KG1 (cell line): ENCODE measurements at regions not wholly inside any gene's neighbourhood (a gene's known extent, or its start where the extent isn't known, plus 50 kb on each side); places are given as distances from the start of the nearest gene placed in this dataset.
"Not testable (repeated sequence)": the region's sequence is repeated elsewhere in the genome, so short reads cannot be mapped to it uniquely, and the experiment has no call there.

Source experiments
- DNase-seq: peaks from one replicate; lab custom pipeline; 2025; lab: John Stamatoyannopoulos, UW

- peak; percentile 84 for DNase-seq
Measured at GRCh38 chr10:23870651-23871610, 338.0 kb upstream of the KIAA1217 start.

- DNase-seq, result no peak
Measured at GRCh38 chr10:23872290-23872689, 336.6 kb upstream of the KIAA1217 start.

DNA sequence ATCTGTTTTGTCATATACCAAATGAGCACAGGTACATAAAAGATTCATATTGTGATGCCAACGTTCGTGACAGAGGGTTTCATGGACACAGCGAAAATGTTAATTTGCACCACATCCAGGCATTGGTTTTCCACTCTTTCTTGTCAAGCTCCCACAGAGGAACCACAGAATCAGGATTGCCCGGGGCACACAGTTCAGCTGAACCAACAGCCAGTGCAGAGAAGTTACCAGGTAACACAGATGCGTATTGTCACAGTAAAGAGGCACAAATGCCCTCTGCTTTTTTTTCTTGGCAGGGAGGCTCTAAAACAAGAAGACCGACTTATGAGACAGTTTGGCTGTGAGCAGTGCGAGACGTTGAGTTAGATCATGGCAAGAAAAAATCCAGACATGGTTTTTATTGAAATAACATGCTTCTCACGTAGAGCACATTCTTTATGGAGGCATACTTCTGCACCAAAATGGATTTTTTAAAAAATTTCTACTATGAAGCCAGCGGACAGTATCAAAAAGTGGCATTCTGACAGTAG is 331.1 kb upstream of the KIAA1217 start:
- DNase-seq, result no peak

DNA sequence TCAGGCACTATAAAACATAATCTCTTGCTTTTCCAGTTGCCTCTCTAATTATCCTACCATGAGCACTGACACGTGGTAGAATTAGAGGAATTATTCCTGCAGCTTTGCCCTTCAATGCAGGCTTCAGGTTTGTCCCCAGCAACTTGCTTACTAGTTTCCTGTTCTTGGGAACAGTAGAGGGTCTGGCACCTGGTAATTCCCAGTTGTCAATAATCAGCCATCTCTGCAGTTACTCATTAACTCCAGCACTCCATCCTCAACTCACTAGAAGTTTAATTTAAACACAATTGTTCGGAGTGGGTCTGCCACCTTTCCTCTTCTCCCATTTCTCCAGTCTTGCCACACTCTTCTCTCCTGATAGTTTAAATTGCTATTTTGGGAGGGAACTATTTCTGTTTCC is 324.3 kb upstream of the KIAA1217 start:
- no peak for DNase-seq

DNA sequence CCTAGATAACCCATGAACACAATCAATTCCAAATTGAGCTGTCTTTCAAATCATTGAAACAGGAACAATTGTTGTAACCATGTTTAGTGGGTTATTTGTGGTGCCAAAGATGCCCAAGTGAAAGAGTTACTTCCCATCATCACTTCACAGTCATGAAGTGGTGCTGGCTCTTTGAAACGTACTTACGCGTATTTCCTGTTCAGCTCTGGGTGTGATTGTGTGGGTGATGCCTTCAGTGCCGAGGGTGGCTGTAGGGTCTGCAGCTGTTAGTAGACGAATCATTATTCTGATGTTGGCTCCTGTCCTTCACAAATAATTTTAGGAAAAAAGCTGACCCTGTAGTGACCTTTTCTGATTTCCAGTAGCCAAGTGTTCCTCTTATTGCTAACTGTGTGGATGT is 323.1 kb upstream of the KIAA1217 start:
- DNase-seq, result no peak

GRCh38 chr10:23886355-23886754 is 322.6 kb upstream of the KIAA1217 start:
- DNase-seq, result no peak

GRCh38 chr10:23891301-23891700 is 317.6 kb upstream of the KIAA1217 start:
- DNase-seq, result no peak

DNA sequence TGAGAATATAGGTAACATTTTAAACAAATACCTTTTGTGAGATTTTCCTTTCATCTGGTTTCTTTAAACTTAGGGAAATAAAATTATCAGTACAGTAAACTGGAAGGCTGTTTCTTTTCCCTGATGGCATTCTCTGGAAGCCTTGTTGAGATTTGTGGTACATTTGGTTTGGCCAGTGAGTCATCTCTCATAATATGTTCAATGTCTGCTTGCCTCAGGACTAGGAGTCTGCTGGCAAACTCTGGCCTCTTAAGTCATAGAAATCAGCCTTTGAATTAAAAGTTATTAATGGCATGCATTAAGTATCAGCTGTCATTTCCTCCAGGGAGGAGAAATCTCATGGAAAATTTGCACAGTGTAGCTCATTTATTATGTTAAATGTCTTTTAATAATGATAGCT is 316.6 kb upstream of the KIAA1217 start:
- DNase-seq, result no peak

DNA sequence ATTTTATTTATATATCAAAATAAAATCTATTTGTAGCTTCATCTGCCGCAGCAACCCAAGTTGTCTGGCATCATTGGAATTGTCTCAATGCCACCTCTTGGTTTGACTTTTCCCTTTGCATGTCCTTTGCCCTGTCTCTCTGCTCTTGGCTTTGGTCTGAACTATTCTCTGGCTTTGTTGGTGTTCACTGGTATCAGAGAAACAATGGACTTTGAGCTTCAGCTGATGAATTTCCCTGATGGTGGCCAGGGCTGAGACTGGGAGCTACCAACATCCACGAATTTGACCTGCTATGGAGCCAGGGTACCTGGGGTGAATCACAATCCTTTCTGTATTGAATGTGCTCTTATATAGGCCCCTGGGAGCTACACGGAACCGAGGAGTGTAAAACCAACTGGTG is 311.7 kb upstream of the KIAA1217 start:
- no peak for DNase-seq

- no peak for DNase-seq
Measured at GRCh38 chr10:23897861-23898260, 311.1 kb upstream of the KIAA1217 start.

GRCh38 chr10:23899166-23899565 is 309.8 kb upstream of the KIAA1217 start:
- DNase-seq, result no peak

GRCh38 chr10:23910291-23910690 is 298.6 kb upstream of the KIAA1217 start:
- DNase-seq, result no peak

DNA sequence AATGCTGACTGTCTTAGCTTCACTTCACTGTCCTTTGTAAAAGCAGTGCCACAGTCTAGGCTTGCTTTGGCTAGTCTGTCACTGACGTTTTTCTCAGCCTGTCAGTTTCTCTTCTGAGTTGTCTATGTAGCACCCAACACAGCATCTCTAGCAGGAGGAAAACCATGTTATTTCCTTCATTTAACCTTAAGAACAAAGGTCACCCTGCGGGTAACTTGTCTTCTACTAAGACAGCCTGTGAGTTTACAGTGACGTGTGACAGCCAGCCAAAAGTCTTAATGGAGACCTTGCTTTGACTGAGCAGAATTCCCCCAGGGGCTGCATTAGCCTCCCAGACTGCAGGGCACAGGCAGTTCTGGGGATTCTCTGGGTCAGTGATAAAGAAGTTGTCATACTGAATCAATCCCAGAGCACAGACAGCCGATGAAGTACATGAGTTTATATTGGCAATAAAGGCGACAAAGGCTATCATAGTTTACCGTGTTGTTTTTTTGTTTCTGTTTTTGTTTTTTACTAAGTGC is 296.0 kb upstream of the KIAA1217 start:
- DNase-seq, result no peak

GRCh38 chr10:23914641-23915040 is 294.3 kb upstream of the KIAA1217 start:
- DNase-seq, result no peak

- peak; percentile 9 for DNase-seq
Measured at GRCh38 chr10:23917251-23917840, 291.6 kb upstream of the KIAA1217 start.

- no peak for DNase-seq
Measured at GRCh38 chr10:23918090-23918723, 290.7 kb upstream of the KIAA1217 start.

GRCh38 chr10:23918839-23919238 is 290.1 kb upstream of the KIAA1217 start:
- DNase-seq, result no peak

DNA sequence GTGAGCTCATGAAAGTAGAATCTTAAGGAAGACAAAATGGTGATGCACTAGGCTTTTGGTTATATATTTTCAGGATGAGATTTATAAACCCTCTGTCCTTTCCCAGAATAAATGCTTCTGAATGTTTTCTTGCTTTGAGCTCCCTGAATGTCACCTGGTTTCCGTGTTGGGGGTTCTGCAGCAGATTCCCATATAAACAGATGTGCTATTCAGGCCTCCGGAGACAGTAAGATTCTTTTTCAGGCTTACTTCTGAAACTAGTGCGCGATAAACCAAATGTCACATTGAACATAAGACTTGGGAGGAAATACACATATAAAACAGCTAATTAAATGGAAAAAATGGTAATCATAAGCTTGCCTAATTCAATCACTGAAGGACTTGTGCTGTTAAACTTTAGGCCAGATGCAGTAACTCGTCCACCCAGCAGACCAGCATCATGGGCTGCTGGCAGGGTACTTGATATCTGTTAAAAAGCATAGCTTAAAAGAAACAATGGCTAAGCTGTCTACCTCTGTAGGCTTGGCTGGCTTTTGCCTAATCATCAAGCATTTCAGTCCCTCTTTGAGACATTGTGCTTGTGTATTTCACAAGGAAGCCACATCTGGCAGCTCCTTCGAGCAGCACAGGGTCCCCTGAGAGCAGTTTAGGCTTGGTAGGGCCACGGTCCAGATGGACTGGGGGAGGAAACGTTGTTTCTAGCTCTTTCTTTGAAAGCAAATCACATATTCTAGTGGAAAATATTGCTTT is 281.2 kb upstream of the KIAA1217 start:
- no peak for DNase-seq

- DNase-seq, result not testable (repeated sequence)
Measured at GRCh38 chr10:23934023-23934422, 274.9 kb upstream of the KIAA1217 start.

DNA sequence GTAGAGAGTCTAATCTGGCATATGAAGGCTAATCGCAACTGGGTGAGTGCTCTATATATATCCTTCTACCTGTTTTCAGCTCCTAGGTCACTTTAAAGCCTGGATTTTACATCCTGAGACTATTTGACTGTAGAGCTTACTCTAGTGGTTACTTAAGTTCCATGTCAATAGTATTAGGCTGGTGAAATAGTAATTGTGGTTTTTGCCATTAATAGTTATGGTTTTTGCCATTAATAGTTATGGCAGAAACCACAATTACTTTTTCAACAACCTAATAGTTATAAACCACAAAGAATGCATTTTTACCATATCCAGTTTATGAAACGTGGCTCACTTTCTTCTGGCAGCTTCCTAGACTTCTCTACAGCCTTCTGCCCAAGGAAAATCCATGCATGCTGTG is 263.1 kb upstream of the KIAA1217 start:
- DNase-seq, result no peak

GRCh38 chr10:23951841-23952240 is 257.1 kb upstream of the KIAA1217 start:
- DNase-seq, result no peak
